GM23338 (cell line): ENCODE measurements at regions not wholly inside any gene's neighbourhood (a gene's known extent, or its start where the extent isn't known, plus 50 kb on each side); places are given as distances from the start of the nearest gene placed in this dataset.
A peak's percentile ranks its signal among the peaks of the same experiment; 100 is the strongest.
"Not testable (repeated sequence)": the region's sequence is repeated elsewhere in the genome, so short reads cannot be mapped to it uniquely, and the experiment has no call there.

Source experiments
- ATAC-seq: fragments of 200-7000 bp; cut with Tn5 transposase; 3 replicates; pipeline ENCODE4 v1.9.1; 2020
- DNase-seq: peaks from one replicate; pipeline ENCODE4 v3.0.0-alpha.2; 2015; ENCODE audit warnings: low spot score
- H2AFZ ChIP-seq: fragments of 200-600 bp; sonication (generic); 2 replicates; pipeline ENCODE4 v1.8.0; 2016; ENCODE audit warnings: antibody characterized with exemption, mild to moderate bottlenecking, moderate library complexity
- H3F3A ChIP-seq: fragments of 200-600 bp; sonication (generic); replicated peaks from 2 replicates; pipeline ENCODE4 v1.8.0; 2017; ENCODE audit warnings: antibody characterized with exemption, mixed run types, low read depth
- H3K27ac ChIP-seq: fragments of 200-600 bp; sonication (generic); 2 replicates; pipeline ENCODE4 v1.6.1; 2016; ENCODE audit warnings: low read depth
- H3K27me3 ChIP-seq: fragments of 200-600 bp; sonication (generic); 2 replicates; pipeline ENCODE4 v1.8.0; 2016; ENCODE audit warnings: mild to moderate bottlenecking, mixed run types, moderate library complexity; ENCODE audit not compliant: insufficient read depth
- H3K36me3 ChIP-seq: fragments of 200-600 bp; sonication (generic); 2 replicates; pipeline ENCODE4 v1.8.0; 2016; ENCODE audit warnings: mild to moderate bottlenecking; ENCODE audit not compliant: insufficient read depth
- H3K4me1 ChIP-seq: fragments of 200-600 bp; sonication (generic); 2 replicates; pipeline ENCODE4 v1.8.0; 2016; ENCODE audit warnings: mild to moderate bottlenecking, moderate library complexity; ENCODE audit not compliant: insufficient read depth
- H3K4me2 ChIP-seq: fragments of 200-600 bp; sonication (generic); 2 replicates; pipeline ENCODE4 v1.7.1; 2017; ENCODE audit warnings: mixed run types
- H3K4me3 ChIP-seq: fragments of 200-600 bp; sonication (generic); 2 replicates; pipeline ENCODE4 v1.6.1; 2016; ENCODE audit warnings: mixed run types
- H3K79me2 ChIP-seq: fragments of 200-600 bp; sonication (generic); replicated peaks from 2 replicates; pipeline ENCODE4 v1.8.0; 2017; ENCODE audit warnings: mild to moderate bottlenecking; ENCODE audit not compliant: insufficient read depth
- H3K9me2 ChIP-seq: fragments of 200-600 bp; sonication (generic); 2 replicates; pipeline ENCODE4 v1.8.0; 2017; ENCODE audit not compliant: insufficient read depth
- H4K20me1 ChIP-seq: fragments of 200-600 bp; sonication (generic); replicated peaks from 2 replicates; pipeline ENCODE4 v1.8.0; 2017; ENCODE audit warnings: mild to moderate bottlenecking; ENCODE audit not compliant: insufficient read depth
- H3K27ac Mint-ChIP-seq: 2 replicates; pipeline ENCODE4 v1.8.0; 2020; ENCODE audit warnings: inconsistent platforms, mild to moderate bottlenecking, moderate library complexity, mixed read lengths
- H3K27me3 Mint-ChIP-seq: 3 replicates; pipeline ENCODE4 v1.8.0; 2022; ENCODE audit warnings: low read depth, mild to moderate bottlenecking, moderate library complexity, mixed read lengths, inconsistent platforms; ENCODE audit not compliant: insufficient read depth, poor library complexity
- H3K36me3 Mint-ChIP-seq: 3 replicates; pipeline ENCODE4 v1.8.0; 2021; ENCODE audit warnings: low read depth, mild to moderate bottlenecking, inconsistent platforms, moderate library complexity, mixed read lengths
- H3K4me1 Mint-ChIP-seq: 3 replicates; pipeline ENCODE4 v1.8.0; 2020; ENCODE audit warnings: mild to moderate bottlenecking, inconsistent platforms, mixed read lengths
- H3K4me3 Mint-ChIP-seq: 3 replicates; pipeline ENCODE4 v1.8.0; 2021; ENCODE audit warnings: moderate library complexity, mild to moderate bottlenecking, inconsistent platforms, mixed read lengths
- H3K9me3 Mint-ChIP-seq: 3 replicates; pipeline ENCODE4 v1.8.0; 2020; ENCODE audit warnings: moderate library complexity, mild to moderate bottlenecking, inconsistent platforms, mixed read lengths
- EZH2 ChIP-seq: fragments of 200-600 bp; sonication (generic); IDR thresholded peaks from one replicate; pipeline ENCODE4 v1.8.0; 2017; ENCODE audit warnings: antibody characterized with exemption, mild to moderate bottlenecking, low read depth; ENCODE audit not compliant: unreplicated experiment
- EZH2phosphoT487 ChIP-seq: fragments of 200-600 bp; sonication (generic); IDR thresholded peaks from one replicate; pipeline ENCODE4 v1.8.1; 2018; ENCODE audit warnings: antibody characterized with exemption; ENCODE audit not compliant: unreplicated experiment
- POLR2AphosphoS5 ChIP-seq: IDR thresholded peaks from 2 replicates; pipeline ENCODE4 v1.6.1; 2016; ENCODE audit warnings: antibody characterized with exemption, low read depth
- STAT1 ChIP-seq: IDR thresholded peaks from one replicate; pipeline ENCODE4 v1.6.1; 2016; ENCODE audit warnings: antibody characterized with exemption; ENCODE audit not compliant: unreplicated experiment
- TF ChIP-seq, protein P1 (sequence below): fragments of 250-450 bp; sonication (Bioruptor Pico); IDR thresholded peaks from 2 replicates; pipeline ENCODE4 v1.5.0; 2020; ENCODE audit warnings: mild to moderate bottlenecking, moderate library complexity

DNA sequence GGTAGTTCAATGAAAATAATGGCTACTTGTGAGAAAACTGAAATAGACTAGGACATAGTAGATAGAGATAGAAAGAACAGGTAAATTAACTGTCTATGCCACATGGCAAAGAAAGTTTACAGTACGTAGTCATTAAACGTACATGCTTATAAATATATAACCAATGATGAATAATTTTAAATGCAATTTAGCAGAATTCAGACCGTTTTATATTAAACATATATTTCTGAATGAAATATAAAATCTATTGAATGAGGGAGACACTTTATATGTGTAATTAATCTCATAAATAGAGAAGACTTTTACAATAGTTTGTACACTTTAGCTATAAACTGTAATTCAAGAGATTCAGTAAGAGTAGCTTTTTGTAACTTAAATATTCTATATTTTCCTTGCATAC, 124.4 kb upstream of the VPREB1 start (continued):
- TF ChIP-seq, protein P1, sequence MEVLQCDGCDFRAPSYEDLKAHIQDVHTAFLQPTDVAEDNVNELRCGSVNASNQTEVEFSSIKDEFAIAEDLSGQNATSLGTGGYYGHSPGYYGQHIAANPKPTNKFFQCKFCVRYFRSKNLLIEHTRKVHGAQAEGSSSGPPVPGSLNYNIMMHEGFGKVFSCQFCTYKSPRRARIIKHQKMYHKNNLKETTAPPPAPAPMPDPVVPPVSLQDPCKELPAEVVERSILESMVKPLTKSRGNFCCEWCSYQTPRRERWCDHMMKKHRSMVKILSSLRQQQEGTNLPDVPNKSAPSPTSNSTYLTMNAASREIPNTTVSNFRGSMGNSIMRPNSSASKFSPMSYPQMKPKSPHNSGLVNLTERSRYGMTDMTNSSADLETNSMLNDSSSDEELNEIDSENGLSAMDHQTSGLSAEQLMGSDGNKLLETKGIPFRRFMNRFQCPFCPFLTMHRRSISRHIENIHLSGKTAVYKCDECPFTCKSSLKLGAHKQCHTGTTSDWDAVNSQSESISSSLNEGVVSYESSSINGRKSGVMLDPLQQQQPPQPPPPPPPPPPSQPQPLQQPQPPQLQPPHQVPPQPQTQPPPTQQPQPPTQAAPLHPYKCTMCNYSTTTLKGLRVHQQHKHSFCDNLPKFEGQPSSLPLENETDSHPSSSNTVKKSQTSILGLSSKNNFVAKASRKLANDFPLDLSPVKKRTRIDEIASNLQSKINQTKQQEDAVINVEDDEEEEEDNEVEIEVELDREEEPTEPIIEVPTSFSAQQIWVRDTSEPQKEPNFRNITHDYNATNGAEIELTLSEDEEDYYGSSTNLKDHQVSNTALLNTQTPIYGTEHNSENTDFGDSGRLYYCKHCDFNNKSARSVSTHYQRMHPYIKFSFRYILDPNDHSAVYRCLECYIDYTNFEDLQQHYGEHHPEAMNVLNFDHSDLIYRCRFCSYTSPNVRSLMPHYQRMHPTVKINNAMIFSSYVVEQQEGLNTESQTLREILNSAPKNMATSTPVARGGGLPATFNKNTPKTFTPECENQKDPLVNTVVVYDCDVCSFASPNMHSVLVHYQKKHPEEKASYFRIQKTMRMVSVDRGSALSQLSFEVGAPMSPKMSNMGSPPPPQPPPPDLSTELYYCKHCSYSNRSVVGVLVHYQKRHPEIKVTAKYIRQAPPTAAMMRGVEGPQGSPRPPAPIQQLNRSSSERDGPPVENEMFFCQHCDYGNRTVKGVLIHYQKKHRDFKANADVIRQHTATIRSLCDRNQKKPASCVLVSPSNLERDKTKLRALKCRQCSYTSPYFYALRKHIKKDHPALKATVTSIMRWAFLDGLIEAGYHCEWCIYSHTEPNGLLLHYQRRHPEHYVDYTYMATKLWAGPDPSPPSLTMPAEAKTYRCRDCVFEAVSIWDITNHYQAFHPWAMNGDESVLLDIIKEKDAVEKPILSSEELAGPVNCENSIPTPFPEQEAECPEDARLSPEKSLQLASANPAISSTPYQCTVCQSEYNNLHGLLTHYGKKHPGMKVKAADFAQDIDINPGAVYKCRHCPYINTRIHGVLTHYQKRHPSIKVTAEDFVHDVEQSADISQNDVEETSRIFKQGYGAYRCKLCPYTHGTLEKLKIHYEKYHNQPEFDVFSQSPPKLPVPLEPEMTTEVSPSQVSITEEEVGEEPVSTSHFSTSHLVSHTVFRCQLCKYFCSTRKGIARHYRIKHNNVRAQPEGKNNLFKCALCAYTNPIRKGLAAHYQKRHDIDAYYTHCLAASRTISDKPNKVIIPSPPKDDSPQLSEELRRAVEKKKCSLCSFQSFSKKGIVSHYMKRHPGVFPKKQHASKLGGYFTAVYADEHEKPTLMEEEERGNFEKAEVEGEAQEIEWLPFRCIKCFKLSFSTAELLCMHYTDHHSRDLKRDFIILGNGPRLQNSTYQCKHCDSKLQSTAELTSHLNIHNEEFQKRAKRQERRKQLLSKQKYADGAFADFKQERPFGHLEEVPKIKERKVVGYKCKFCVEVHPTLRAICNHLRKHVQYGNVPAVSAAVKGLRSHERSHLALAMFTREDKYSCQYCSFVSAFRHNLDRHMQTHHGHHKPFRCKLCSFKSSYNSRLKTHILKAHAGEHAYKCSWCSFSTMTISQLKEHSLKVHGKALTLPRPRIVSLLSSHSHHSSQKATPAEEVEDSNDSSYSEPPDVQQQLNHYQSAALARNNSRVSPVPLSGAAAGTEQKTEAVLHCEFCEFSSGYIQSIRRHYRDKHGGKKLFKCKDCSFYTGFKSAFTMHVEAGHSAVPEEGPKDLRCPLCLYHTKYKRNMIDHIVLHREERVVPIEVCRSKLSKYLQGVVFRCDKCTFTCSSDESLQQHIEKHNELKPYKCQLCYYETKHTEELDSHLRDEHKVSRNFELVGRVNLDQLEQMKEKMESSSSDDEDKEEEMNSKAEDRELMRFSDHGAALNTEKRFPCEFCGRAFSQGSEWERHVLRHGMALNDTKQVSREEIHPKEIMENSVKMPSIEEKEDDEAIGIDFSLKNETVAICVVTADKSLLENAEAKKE, result no peak
- TF ChIP-seq EZH2phosphoT487 (no peak), POLR2AphosphoS5 (no peak)

DNA sequence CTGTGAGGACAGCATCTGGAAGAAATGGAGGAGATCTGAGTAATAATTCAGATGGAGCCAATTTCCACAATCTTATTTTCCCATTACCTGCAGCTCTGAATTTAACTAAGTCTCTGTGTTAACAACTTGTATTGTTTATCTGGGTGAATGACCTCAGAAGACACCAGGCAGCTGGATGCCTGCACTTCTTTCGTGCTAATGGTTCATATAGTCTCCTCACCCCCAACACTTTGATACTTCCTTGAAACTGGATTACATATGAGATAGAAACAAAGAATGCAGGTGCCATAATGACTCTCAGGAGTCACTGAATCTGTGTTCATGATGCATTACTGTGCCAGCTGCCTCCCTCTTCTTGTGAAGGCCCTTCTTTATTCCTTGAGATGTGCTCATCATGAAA, 125.6 kb upstream of the VPREB1 start:
- Mint-ChIP-seq H3K4me1 (no peaks in the 10 kb centered on the region), H3K36me3 (no peaks in the 10 kb centered on the region), H3K27ac (no peak overlapping the region), H3K9me3 (no peaks in the 10 kb centered on the region), H3K27me3 (peaks cover 47% of the 10 kb centered on the region), H3K4me3 (no peak overlapping the region)
- no peaks in the 10 kb centered on the region for H3F3A ChIP-seq
- no peaks in the 10 kb centered on the region for H3K4me1 ChIP-seq
- ATAC-seq (no peak), DNase-seq (no peak)
- H3K36me3 ChIP-seq, result no peaks in the 10 kb centered on the region
- no peaks in the 10 kb centered on the region for H3K9me2 ChIP-seq
- TF ChIP-seq EZH2, result peak; percentile 16
- no peak for TF ChIP-seq STAT1
- H3K27ac ChIP-seq, result no peak overlapping the region
- no peak overlapping the region for H2AFZ ChIP-seq
- H3K4me3 ChIP-seq, result no peak overlapping the region
- H3K79me2 ChIP-seq, result no peaks in the 10 kb centered on the region
- no peak overlapping the region for H3K4me2 ChIP-seq
- H4K20me1 ChIP-seq, result no peaks in the 10 kb centered on the region; the same call in 1 of the 2 replicates
- H3K27me3 ChIP-seq, result peaks cover 66% of the 10 kb centered on the region

DNA sequence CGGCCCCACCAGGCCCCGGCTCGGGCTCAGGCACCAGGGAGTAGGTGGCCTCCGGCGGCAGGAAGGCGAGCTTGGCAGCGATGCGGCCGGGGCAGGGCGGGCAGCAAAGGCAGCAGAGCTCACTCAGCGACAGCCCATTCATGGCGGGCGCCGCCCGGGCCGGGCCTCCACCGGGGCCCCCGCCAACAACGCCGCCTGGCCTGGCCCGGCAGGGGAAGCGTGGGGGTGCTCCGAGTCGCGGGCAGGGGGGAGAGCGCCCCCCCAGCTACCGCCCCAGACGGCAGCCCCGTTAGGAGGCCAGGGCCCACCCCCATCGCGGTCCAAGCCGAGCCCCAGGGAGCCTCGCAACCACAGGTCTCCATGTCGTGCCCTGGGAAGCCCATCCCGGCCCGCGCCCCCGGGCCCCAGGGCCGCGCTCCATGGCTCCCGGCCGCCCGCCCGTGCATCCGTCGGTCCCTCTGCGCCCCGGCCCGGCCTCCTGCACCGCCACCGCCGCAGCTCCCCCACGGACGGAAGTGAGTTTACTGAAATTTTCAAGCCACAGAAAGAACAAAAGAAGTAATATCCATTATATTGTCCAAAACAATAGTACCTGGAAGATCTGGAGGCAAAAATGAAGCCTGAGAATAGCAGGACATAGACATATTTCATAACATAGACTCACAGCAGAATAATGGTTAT, 126.6 kb upstream of the VPREB1 start:
- not testable (repeated sequence) for DNase-seq, H4K20me1 ChIP-seq, H3K27ac Mint-ChIP-seq, H3K4me1 ChIP-seq, H3K4me3 Mint-ChIP-seq, H3K4me1 Mint-ChIP-seq, H3K27ac ChIP-seq, H3K9me2 ChIP-seq, H3F3A ChIP-seq, H3K4me2 ChIP-seq, H3K4me3 ChIP-seq, H2AFZ ChIP-seq, H3K79me2 ChIP-seq, H3K36me3 ChIP-seq, H3K36me3 Mint-ChIP-seq, H3K9me3 Mint-ChIP-seq
- peaks cover 42% of the 10 kb centered on the region for H3K27me3 Mint-ChIP-seq
- peak; percentile 59 for ATAC-seq
- H3K27me3 ChIP-seq, result peaks cover 66% of the 10 kb centered on the region

DNA sequence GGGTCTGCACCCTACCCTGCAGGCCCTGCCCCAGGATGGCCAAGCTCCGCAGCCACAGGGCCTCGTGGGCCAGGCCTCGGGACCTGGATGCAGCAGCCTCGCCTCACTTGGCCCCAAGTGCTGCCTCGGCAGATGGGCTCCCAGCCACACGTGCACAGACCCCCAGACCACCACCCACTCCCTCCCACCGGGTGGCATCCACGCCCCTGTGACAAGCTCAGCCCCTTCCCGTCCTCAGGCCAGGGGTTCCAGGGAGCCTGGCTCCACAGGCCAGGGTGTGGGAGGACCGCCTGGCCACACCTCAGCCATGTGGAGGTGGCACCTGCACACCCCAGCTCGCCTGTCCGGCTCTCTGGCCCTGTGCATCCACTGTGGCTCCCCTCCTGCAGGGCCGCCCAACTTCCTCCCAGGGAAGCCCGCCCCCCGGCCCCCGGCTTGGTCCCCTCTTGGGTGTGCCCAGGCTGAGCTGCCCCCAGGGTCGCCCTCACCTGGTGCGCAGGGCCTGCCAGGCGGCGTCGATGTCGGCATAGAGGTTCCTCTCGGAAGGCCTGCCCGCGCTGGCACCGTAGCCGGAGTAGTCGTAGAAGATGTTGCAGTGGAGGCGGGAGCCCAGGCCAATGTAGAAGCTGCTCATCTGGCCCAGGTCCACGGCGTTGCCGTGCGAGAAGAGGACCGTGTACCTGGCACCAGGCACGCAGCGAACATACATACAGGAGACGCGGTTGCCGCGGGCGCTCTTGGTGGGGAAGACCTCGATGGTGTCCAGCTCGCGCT, 127.4 kb upstream of the VPREB1 start:
- H3K27me3 Mint-ChIP-seq, result peaks cover 42% of the 10 kb centered on the region
- not testable (repeated sequence) for H3K27ac ChIP-seq, H3K36me3 Mint-ChIP-seq, H4K20me1 ChIP-seq, H3F3A ChIP-seq, DNase-seq, ATAC-seq, H3K4me2 ChIP-seq, H3K27ac Mint-ChIP-seq, H2AFZ ChIP-seq, H3K4me3 ChIP-seq, H3K4me1 Mint-ChIP-seq, H3K4me3 Mint-ChIP-seq, H3K9me2 ChIP-seq, H3K36me3 ChIP-seq, H3K4me1 ChIP-seq, H3K9me3 Mint-ChIP-seq, H3K79me2 ChIP-seq
- H3K27me3 ChIP-seq, result peaks cover 66% of the 10 kb centered on the region
